Ecto neural progenitor cell (in vitro differentiated cells): ENCODE measurements at regions not wholly inside any gene's neighbourhood (a gene's known extent, or its start where the extent isn't known, plus 50 kb on each side); places are given as distances from the start of the nearest gene placed in this dataset.
A peak's percentile ranks its signal among the peaks of the same experiment; 100 is the strongest.

Experiments used
- DNase-seq: peaks from one replicate; pipeline ENCODE4 v3.0.0-alpha.2; 2018; ENCODE audit warnings: low spot score

DNA sequence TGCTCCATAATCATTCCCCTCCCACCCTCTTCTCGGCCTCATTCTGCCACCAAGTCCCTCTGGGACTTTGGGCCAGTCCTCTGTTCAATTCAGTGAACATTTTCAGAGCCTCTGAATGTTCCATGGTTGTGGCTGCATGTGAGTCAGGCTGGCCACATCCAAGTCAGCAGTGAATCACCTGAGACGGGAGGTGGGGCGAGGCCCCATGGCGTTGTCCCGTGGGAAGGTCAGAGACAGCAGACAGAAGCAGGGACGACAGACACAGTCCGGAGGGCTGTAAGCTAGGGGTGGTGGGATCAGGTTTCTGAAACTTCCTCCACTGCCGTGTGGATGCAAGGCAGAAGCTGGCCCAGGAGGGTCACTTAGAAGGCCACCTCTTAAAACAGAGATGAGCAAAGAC is 324.8 kb downstream of the MN1 start:
- DNase-seq = no peak

DNA sequence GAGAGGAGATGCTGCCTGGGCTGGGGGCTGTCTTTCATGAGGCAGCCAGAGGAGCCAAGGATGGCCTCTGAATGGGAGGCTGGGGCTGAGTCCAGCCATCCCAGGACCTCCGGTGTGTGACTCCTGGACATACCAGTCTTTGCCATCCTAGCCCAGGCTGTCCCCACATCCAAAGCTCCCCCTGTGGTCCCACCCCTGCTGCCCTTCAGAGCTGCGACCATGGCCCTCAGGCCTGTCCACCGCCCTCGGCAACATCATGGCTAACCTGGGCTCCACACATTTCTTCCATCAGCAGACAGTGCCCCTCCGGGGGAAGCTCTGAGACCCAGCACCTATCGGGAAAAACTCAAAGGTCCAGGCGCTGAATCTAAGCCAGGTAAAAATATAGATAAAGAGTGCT is 324.4 kb downstream of the MN1 start:
- DNase-seq = no peak

DNA sequence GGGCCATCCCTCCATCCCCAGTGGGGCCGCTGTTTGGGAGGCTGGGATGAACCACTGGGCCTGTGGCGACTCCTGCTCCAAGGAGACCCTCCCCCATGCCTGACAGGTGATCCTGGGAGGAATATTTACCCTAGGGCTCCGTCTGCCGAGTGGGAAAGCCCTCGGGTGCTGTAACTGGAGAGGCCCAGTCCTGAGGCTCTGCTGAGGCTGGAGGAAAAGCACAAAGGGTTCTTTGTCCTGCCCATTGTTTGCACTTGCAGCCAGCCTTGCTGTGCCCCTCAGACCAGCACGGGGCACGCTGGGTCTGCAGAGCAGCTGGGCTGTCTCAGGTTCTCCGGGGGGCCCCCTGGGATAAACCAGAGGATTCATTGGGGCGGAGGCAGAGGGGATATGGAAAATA is 321.1 kb downstream of the MN1 start:
- DNase-seq = peak; percentile 79

GRCh38 chr22:27482402-27482801 is 319.2 kb downstream of the MN1 start:
- no peak for DNase-seq

DNA sequence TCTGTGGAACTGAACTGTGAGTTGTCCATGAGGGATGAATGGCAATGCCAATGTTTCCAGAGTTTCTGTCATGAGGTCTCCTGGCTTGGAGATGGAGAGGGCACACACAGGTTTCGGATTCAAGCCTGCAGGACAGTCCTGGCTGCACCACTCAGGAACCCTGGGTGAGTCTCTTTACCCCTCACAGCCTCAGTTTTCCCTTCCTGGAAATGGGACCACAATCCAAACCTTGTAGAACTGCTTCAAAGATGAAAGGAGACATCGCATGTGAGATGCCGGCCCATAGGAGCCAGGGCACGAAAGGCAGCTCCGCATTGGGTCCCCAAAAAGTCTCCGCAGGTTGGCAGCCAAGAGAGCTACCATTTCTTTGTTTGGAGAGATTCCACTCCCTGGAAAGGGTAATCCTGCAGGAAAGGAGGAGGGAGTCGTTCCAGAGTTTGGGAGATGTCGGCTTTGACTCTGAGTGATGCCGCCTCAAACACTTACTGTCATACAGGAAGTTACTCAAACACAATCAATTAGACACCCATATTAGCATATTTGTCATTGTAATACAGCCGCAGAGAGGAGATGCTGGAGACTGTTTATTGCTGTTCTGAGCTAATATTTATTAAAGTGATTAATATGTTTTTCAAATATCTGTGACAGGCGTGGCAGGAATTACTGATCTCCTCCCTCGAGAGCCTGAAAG is 318.3 kb downstream of the MN1 start:
- no peak for DNase-seq

GRCh38 chr22:27485842-27486241 is 315.7 kb downstream of the MN1 start:
- DNase-seq = no peak

DNA sequence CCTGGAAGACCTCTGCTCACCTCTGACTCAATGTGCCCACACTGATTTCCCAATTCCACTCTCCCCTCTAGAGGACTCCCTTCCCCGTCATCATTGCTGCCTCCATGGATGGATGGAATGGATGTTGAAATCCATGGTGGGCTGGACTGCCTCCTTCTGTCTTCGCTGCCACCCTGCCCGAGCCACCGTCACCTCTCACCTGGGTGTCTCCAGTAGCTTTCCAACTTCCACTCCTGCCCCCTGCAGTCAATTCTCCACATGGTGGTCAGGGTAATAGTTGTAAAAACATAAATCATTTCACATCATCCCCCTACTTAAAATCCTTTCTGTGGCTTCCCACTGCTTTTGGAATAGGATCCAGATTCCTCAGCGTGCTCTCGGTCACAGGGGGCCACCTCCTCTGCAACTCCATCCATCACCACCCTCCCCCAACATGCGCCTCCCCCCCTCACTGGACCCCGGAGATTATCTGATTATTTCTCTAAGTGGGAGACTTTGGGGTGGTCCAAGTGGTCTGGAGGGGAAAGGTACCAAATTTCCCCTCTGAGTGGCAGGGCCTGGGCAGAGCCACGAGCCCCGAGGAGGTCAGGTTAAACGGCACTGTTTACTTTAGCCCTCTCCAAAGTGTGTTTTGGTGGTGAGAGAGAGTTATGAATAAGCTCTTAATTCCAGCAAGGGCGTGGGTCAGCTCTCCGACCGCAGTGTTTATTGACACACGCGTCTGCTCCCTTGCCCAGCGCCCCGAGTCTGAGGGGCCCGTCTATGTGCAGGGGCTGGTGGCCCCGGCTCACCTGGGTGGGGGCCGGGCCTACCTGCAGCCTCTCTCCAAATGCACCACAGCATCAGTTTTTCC is 313.7 kb downstream of the MN1 start:
- DNase-seq = no peak

DNA sequence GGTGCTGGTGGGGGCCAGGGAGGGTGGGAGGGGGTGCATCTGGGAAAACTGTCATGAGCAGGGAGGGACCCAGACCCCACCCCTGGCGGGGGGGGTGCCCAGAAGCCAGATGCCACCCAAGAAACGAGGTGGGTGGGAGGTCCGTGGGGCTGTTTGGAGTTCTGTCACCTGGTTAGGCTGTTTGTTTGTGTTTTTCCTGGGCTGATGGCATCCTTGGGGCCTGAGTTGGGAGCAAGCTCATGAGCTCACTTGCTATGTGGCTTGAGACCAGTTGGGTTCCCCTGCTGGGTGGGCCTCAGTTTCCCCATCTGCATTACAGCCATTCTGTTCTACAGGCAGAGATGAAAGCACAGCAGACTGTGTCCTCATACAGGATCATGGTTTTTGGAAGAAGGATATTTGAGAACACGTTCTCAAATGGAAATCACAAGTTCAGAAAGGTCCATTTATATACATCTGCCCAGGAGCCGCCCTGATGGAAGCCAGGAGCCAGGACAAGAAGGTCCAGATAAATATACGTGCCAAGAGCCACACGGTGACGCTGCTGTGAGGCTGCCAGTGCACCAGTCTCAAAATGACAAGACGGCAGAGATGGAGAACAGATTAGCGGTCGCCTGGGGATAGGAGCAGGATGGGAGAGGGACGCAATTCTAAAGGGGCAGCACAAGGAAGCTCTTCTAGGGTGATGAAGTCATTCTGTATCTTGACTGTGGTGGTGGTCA is 312.9 kb downstream of the MN1 start:
- DNase-seq = no peak

- DNase-seq = no peak
These were observed 312.3 kb downstream of the MN1 start for GRCh38 chr22:27489178-27489675.

- no peak for DNase-seq
These were observed 311.5 kb downstream of the MN1 start for GRCh38 chr22:27490080-27490479.

- DNase-seq = no peak
These were observed 309.7 kb downstream of the MN1 start for GRCh38 chr22:27491888-27492287.

GRCh38 chr22:27492566-27493201 is 308.9 kb downstream of the MN1 start:
- no peak for DNase-seq

GRCh38 chr22:27493796-27494195 is 307.8 kb downstream of the MN1 start:
- DNase-seq = no peak

GRCh38 chr22:27494785-27495184 is 306.8 kb downstream of the MN1 start:
- peak; percentile 91 for DNase-seq

- no peak for DNase-seq
These were observed 306.2 kb downstream of the MN1 start for GRCh38 chr22:27495325-27495724.

- no peak for DNase-seq
These were observed 302.4 kb downstream of the MN1 start for GRCh38 chr22:27499121-27499520.

GRCh38 chr22:27501191-27501936 is 300.2 kb downstream of the MN1 start:
- DNase-seq = no peak

DNA sequence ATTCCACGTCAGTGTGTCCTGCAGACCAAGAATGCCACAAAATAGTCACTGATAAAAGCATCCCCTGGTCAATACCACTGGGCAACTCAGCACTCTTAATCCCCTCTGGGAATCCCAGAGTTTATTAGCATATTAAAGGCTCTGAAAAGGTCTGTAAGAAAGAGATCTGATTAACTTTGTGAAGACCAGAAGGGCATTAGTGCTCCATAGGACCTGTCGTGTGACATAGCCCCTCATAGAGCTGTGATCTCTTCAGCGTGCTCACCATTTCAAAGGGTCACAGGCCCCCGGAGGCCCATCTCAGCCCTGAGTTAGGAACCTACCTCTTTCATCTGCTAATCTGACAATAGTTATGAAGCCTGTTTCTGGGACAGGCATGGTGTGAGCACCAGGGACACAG is 299.2 kb downstream of the MN1 start:
- no peak for DNase-seq

- no peak for DNase-seq
These were observed 296.9 kb downstream of the MN1 start for GRCh38 chr22:27504360-27505253.

GRCh38 chr22:27507111-27507611 is 294.4 kb downstream of the MN1 start:
- no peak for DNase-seq
